AG09319 (cell line): ENCODE measurements at regions not wholly inside any gene's neighbourhood (a gene's known extent, or its start where the extent isn't known, plus 50 kb on each side); places are given as distances from the start of the nearest gene placed in this dataset.

Experiments used
- DNase-seq: peaks from one replicate; pipeline ENCODE4 v3.0.0-alpha.2; 2010; ENCODE audit warnings: low read depth; ENCODE audit errors: extremely low read depth
- TF ChIP-seq, protein P1 (sequence below): IDR thresholded peaks from 2 replicates; pipeline ENCODE4 v1.5.1; 2011; ENCODE audit warnings: low read depth, mild to moderate bottlenecking, inconsistent platforms, low read length, moderate library complexity

DNA sequence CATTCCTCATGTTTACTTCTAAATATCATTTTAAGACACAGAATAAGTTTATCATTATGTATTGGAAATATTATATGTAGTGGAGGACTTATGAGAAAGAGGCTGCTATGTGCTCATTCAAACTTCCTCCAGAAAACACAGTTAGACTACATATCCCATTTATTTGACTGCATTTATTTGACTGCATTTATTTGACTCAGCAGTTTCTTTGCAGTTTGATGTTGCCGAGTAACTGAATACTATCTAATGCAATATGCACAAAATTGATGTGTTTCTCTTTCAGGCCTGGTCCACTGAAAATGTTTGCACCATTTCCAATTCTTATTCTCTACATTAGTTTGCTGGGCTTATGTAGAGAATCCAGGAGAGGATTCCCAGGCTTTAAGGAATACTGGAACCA lies 89.9 kb upstream of the FBN2 start:
- TF ChIP-seq, protein P1, sequence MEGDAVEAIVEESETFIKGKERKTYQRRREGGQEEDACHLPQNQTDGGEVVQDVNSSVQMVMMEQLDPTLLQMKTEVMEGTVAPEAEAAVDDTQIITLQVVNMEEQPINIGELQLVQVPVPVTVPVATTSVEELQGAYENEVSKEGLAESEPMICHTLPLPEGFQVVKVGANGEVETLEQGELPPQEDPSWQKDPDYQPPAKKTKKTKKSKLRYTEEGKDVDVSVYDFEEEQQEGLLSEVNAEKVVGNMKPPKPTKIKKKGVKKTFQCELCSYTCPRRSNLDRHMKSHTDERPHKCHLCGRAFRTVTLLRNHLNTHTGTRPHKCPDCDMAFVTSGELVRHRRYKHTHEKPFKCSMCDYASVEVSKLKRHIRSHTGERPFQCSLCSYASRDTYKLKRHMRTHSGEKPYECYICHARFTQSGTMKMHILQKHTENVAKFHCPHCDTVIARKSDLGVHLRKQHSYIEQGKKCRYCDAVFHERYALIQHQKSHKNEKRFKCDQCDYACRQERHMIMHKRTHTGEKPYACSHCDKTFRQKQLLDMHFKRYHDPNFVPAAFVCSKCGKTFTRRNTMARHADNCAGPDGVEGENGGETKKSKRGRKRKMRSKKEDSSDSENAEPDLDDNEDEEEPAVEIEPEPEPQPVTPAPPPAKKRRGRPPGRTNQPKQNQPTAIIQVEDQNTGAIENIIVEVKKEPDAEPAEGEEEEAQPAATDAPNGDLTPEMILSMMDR: no peak
- DNase-seq: no peak

DNA sequence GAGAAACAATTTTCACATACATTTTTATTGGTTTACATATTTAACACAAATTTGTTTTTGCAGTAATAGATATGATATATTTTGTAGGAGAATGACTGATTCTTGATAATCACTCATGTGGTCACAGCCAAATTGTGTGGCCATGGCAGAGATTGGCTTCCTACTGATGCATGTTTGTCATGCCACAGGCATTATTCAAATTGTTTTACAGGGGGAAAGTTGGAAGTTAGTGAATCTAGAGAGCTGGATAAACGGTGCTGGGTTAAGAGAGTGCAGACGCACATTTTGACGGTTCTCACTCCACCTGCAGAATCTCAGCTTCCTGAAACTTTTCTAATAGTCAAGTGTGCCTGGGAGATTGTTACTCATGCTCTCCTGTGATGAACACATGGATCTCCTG lies 91.1 kb upstream of the FBN2 start:
- TF ChIP-seq, protein P1: no peak
- no peak for DNase-seq

DNA sequence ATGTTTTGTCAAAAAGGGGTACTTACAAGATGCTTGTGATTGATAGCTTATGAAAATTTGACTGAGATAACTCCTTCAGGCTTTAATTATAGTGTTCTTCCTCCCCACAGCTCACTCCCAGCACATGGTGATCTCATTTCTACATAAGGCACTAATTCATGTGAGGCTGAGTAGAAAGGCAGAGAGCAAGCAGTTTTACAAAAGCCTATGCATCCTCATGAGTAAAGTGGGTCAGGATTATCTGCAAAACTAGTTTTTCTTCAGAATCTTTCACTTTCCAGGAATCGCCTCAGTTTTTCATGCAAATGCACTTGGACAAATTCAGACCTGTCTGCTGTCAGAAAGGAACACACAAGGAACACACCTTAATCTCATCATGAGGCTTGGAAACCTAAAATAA lies 92.1 kb upstream of the FBN2 start:
- no peak for DNase-seq
- TF ChIP-seq, protein P1: no peak

DNA sequence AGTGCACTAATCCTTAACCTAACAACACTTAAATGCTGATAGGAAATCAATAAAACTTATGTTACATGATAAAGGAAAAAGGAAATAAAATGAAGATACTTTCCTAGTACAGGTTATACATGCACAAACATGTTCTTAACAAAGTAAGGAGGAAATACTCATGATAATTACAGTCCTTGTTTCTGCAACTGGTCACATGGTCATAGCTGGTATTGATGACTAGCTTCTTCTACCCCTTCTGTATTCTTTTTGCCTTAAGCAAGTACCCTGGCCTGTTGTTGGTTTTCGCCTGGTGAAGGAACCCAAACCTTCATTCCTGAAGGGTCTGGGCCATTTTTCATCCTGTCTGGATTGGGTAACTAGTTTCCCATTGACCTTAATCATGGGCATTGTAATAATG lies 93.7 kb upstream of the FBN2 start:
- DNase-seq: no peak
- TF ChIP-seq, protein P1: no peak

DNA sequence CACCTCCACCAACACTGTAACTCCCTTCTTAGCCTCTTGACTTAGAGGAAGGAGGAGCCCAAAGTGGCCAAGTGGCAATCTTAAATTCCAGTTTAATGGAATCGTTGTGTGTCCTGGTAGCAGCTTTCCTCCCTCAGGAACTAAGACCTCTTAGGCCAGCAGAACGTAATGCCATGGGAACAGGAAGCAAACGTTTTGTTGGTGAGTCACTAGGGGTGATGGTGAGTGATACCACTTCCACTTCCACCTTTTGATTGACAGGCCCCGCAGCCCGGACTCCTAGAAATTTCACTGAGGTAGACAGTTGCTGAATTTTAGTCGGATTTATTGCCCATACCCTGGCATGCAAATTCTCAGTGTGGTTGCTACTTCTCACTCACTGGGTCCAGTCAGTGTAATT lies 94.2 kb upstream of the FBN2 start:
- no peak for DNase-seq
- TF ChIP-seq, protein P1: no peak

DNA sequence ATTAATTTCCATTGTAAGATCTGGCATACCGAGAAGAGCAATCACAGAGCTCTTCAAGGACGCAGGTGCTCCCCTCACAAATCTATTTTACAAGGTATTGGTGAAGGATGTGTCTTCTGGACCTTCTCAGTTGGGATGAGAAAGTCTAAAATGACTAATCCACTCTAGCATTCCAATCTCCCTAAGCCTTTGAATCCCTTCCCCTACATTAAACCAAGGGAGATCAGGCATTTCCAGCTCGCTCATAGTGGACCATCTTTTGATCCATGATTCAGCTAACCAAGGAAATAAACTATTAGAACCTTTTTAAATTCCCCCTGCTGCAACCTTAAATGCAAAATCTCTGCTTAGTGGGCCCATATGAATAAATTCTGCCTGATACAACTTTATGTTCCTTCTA lies 95.9 kb upstream of the FBN2 start:
- TF ChIP-seq, protein P1: no peak
- no peak for DNase-seq

DNA sequence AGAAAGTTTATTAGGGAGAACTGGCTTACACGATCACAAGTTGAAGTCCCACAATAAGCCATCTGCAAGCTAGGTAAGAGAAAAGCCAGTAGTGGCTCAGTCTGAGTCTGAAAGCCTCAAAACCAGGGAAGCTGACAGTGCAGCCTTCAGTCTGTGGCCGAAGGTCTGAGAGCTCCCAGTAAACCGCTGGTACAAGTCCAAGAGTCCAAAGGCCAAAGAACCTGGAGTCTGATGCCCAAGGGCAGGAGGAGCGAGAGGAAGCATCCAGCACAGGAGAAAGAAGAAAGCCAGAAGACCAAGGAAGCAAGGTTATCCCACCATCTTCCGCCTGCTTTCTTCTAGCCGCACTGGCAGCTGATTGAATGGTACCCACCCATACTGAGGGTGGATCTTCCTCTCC lies 97.3 kb upstream of the FBN2 start:
- no peak for DNase-seq
- TF ChIP-seq, protein P1: no peak
